Hepatocyte (in vitro differentiated cells): ENCODE measurements at regions not wholly inside any gene's neighbourhood (a gene's known extent, or its start where the extent isn't known, plus 50 kb on each side); places are given as distances from the start of the nearest gene placed in this dataset.

Experiments
- EZH2 ChIP-seq: fragments of 200-600 bp; sonication (generic); IDR thresholded peaks from 2 replicates; pipeline ENCODE4 v1.6.1; 2016; ENCODE audit warnings: antibody characterized with exemption, mild to moderate bottlenecking, borderline replicate concordance
- TF ChIP-seq, protein P1 (sequence below): fragments of 200-600 bp; sonication (generic); IDR thresholded peaks from 2 replicates; pipeline ENCODE4 v1.5.1; 2016; ENCODE audit warnings: antibody characterized with exemption, mild to moderate bottlenecking; ENCODE audit not compliant: poor library complexity

GRCh38 chr13:30141775-30142485 is 165.4 kb downstream of the KATNAL1 start:
- TF ChIP-seq, protein P1, sequence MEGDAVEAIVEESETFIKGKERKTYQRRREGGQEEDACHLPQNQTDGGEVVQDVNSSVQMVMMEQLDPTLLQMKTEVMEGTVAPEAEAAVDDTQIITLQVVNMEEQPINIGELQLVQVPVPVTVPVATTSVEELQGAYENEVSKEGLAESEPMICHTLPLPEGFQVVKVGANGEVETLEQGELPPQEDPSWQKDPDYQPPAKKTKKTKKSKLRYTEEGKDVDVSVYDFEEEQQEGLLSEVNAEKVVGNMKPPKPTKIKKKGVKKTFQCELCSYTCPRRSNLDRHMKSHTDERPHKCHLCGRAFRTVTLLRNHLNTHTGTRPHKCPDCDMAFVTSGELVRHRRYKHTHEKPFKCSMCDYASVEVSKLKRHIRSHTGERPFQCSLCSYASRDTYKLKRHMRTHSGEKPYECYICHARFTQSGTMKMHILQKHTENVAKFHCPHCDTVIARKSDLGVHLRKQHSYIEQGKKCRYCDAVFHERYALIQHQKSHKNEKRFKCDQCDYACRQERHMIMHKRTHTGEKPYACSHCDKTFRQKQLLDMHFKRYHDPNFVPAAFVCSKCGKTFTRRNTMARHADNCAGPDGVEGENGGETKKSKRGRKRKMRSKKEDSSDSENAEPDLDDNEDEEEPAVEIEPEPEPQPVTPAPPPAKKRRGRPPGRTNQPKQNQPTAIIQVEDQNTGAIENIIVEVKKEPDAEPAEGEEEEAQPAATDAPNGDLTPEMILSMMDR = no peak
- TF ChIP-seq EZH2 = no peak
